SK-N-MC (cell line): ENCODE measurements at regions not wholly inside any gene's neighbourhood (a gene's known extent, or its start where the extent isn't known, plus 50 kb on each side); places are given as distances from the start of the nearest gene placed in this dataset.

Source experiments
- EZH2 ChIP-seq: fragments of 200-600 bp; sonication (generic); IDR thresholded peaks from one replicate; pipeline ENCODE4 v1.6.1; 2017; ENCODE audit warnings: antibody characterized with exemption
- FOXP2 ChIP-seq: optimal IDR thresholded peaks from 2 replicates; pipeline ENCODE3; 2011; ENCODE audit warnings: mild to moderate bottlenecking, moderate library complexity; ENCODE audit not compliant: insufficient read depth; ENCODE audit errors: extremely low read length, control extremely low read depth
- POLR2AphosphoS5 ChIP-seq: IDR thresholded peaks from 2 replicates; pipeline ENCODE4 v1.6.1; 2012; ENCODE audit warnings: mild to moderate bottlenecking, low read depth, low read length, borderline replicate concordance

DNA sequence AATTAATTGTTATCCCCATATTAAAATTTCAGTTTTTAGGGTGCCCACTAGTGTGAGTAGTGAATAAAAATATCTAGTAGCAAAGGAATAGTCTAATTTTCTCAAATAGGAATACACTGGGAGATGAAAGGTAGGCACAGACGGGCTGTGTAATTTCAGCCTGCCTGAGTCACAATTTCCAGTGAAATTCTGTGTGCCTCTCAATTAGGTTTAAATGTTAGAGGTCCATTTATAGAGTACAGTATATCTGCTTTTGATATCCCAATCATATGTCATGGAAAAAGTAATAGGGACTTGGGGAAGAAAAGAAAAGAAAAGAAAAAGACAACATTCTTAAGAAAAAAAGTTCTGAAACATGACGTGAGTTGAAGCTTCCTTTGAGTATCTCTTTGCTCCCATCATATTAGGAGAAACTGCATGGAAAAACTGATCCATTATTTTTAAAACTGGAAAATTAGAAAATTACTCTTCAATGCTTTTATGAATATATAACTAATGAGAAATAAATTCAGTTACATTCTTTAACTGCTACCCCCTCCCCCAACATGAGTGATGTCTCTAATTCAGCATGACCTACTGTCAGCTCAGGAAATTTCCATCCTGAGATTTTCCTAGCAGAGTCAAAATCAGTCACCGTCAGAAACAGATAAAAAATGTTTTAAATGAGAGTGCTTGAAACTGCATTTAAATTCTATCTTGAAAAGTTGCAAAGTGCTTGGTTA lies 473.8 kb upstream of the HSF2 start:
- TF ChIP-seq EZH2 (no peak), FOXP2 (no peak), POLR2AphosphoS5 (no peak)
